GM12865 (cell line): ENCODE measurements at regions not wholly inside any gene's neighbourhood (a gene's known extent, or its start where the extent isn't known, plus 50 kb on each side); places are given as distances from the start of the nearest gene placed in this dataset.

Experiments
- DNase-seq: peaks from one replicate; pipeline ENCODE4 v3.0.0; 2010; ENCODE audit warnings: low read depth
- H3K4me3 ChIP-seq: 2 replicates; pipeline ENCODE4 v1.5.1; 2011; ENCODE audit warnings: mild to moderate bottlenecking, low read depth, low read length, control low read depth
- CTCF ChIP-seq: IDR thresholded peaks from 2 replicates; pipeline ENCODE4 v1.5.1; 2011; ENCODE audit warnings: low read length, control low read depth, low read depth, inconsistent platforms; ENCODE audit not compliant: insufficient read depth; ENCODE audit errors: missing control alignments

- TF ChIP-seq CTCF, result no peak
- no peak for DNase-seq
- H3K4me3 ChIP-seq, result no peak overlapping the region
Observed at GRCh38 chr1:29392486-29393450, 156.4 kb downstream of the PTPRU start.

GRCh38 chr1:29392036-29392435, 155.7 kb downstream of the PTPRU start:
- TF ChIP-seq CTCF, result no peak
- no peak overlapping the region for H3K4me3 ChIP-seq
- DNase-seq, result no peak

- no peak overlapping the region for H3K4me3 ChIP-seq
- TF ChIP-seq CTCF, result no peak
- no peak for DNase-seq
Observed at GRCh38 chr1:29391362-29391880, 155.1 kb downstream of the PTPRU start.

GRCh38 chr1:29390491-29391361, 154.4 kb downstream of the PTPRU start:
- H3K4me3 ChIP-seq, result no peak overlapping the region
- DNase-seq, result no peak
- no peak for TF ChIP-seq CTCF

GRCh38 chr1:29390075-29390474, 153.8 kb downstream of the PTPRU start:
- H3K4me3 ChIP-seq, result no peak overlapping the region
- DNase-seq, result no peak
- TF ChIP-seq CTCF, result no peak

GRCh38 chr1:29389533-29390041, 153.3 kb downstream of the PTPRU start:
- no peak for DNase-seq
- no peak overlapping the region for H3K4me3 ChIP-seq

More at GRCh38 chr1:29389533-29390041, 153.3 kb downstream of the PTPRU start:
- no peak for TF ChIP-seq CTCF
